GM12878 (cell line): ENCODE measurements at regions not wholly inside any gene's neighbourhood (a gene's known extent, or its start where the extent isn't known, plus 50 kb on each side); places are given as distances from the start of the nearest gene placed in this dataset.

Source experiments
- ATAC-seq: fragments of 200-7000 bp; cut with Tn5 transposase; 3 replicates; pipeline ENCODE4 v1.9.1; 2020; ENCODE audit warnings: mild to moderate bottlenecking, moderate library complexity
- BruUV-seq: library from RNA; stranded (reverse); fragments of 400-500 nt; replicated peaks from 2 replicates; lab custom pipeline; 2021; lab: Mats Ljungman, UMichigan
- CTCF ChIA-PET: fragments of 300-600 bp; sonication (Branson Sonifier 250); formaldehyde crosslinking; extraction: SDS; loops from one replicate; lab custom pipeline; 2021; ENCODE audit warnings: inconsistent platforms; lab: Yijun Ruan, JAX
- POLR2A ChIA-PET: fragments of 350-600 bp; formaldehyde crosslinking; extraction: SDS; loops from one replicate; lab custom pipeline; 2021; ENCODE audit warnings: inconsistent platforms; lab: Charles Lee
- RAD21 ChIA-PET: fragments of 300-600 bp; sonication (Branson Sonifier 250); formaldehyde crosslinking; loops from one replicate; lab custom pipeline; 2023; ENCODE audit warnings: antibody characterized with exemption; ENCODE audit not compliant: unreplicated experiment; lab: Charles Lee
- SMC1A ChIA-PET: fragments of 300-600 bp; sonication (Branson Sonifier 250); formaldehyde crosslinking; loops from one replicate; lab custom pipeline; 2023; ENCODE audit not compliant: unreplicated experiment, uncharacterized antibody; lab: Charles Lee
- DNase-seq: peaks from one replicate; pipeline ENCODE4 v3.0.0-alpha.2; 2011; ENCODE audit warnings: low read depth, low spot score
- FAIRE-seq: peaks from 3 replicates; lab custom pipeline; 2011; peaks lifted over from hg19 to GRCh38; lab: Jason Lieb, UNC
- H2AFZ ChIP-seq: 2 replicates; pipeline ENCODE4 v1.6.0; 2011; ENCODE audit warnings: low read depth, low read length, control low read depth; ENCODE audit not compliant: control insufficient read depth
- H3K27ac ChIP-seq: 2 replicates; pipeline ENCODE4 v1.5.1; 2011; ENCODE audit warnings: control low read depth; ENCODE audit not compliant: control insufficient read depth, insufficient read depth
- H3K27me3 ChIP-seq, 2 experiments: replicated peaks in 1 of 2; 2 replicates each; pipeline versions ENCODE4 v1.6.0 to v1.6.1; 2011; ENCODE audit warnings: low read length in 1 of 2; ENCODE audit not compliant: control insufficient read depth in 2 of 2, insufficient read depth in 2 of 2
- H3K36me3 ChIP-seq, 2 experiments: 2 replicates each; pipeline ENCODE4 v1.5.1; 2011; ENCODE audit warnings: low read length in 1 of 2; ENCODE audit not compliant: control insufficient read depth in 2 of 2, insufficient read depth in 2 of 2
- H3K4me1 ChIP-seq: 2 replicates; pipeline ENCODE4 v1.6.1; 2011; ENCODE audit warnings: mild to moderate bottlenecking, low read length, moderate library complexity, mixed read lengths; ENCODE audit not compliant: control insufficient read depth, insufficient read depth
- H3K4me2 ChIP-seq: 2 replicates; pipeline ENCODE4 v1.6.0; 2011; ENCODE audit warnings: control low read depth; ENCODE audit not compliant: control insufficient read depth, insufficient read depth
- H3K4me3 ChIP-seq: fragments of 200-600 bp; sonication (generic); 2 replicates; pipeline ENCODE4 v1.5.1; 2016
- H3K79me2 ChIP-seq: 2 replicates; pipeline ENCODE4 v1.6.0; 2011; ENCODE audit warnings: low read length; ENCODE audit not compliant: control insufficient read depth, insufficient read depth
- H3K9ac ChIP-seq: 2 replicates; pipeline ENCODE4 v1.8.0; 2011; ENCODE audit warnings: low read length, control low read depth, mixed read lengths; ENCODE audit not compliant: control insufficient read depth, insufficient read depth
- H3K9me3 ChIP-seq: replicated peaks from 3 replicates; pipeline ENCODE4 v1.5.1; 2011; ENCODE audit warnings: mild to moderate bottlenecking, low read length; ENCODE audit not compliant: control insufficient read depth, insufficient read depth
- H4K20me1 ChIP-seq: 2 replicates; pipeline ENCODE4 v1.6.0; 2011; ENCODE audit not compliant: control insufficient read depth, insufficient read depth
- CHD4 ChIP-seq: fragments of 200-600 bp; sonication (generic); IDR thresholded peaks from 2 replicates; pipeline ENCODE4 v1.6.1; 2016; ENCODE audit warnings: mild to moderate bottlenecking
- EP300 ChIP-seq, 2 experiments: fragments of 150-350 bp in 1 of 2; IDR thresholded peaks; 2 replicates each; pipeline ENCODE4 v1.6.1; 2011 to 2012; ENCODE audit warnings: low read depth in 2 of 2, low read length in 2 of 2, borderline replicate concordance in 1 of 2, improper control_type of control experiment in 1 of 2, inconsistent platforms in 1 of 2; ENCODE audit not compliant: control insufficient read depth in 1 of 2
- KLF5 ChIP-seq: fragments of 450-650 bp; IDR thresholded peaks from 2 replicates; pipeline ENCODE4 v1.6.1; 2014; ENCODE audit warnings: mild to moderate bottlenecking; ENCODE audit not compliant: partially characterized antibody
- NFIC ChIP-seq: IDR thresholded peaks from 2 replicates; pipeline ENCODE4 v1.6.1; 2012; ENCODE audit warnings: low read depth, mild to moderate bottlenecking, inconsistent platforms, low read length, moderate library complexity
- POU2F2 ChIP-seq: IDR thresholded peaks from 3 replicates; pipeline ENCODE4 v1.6.1; 2011; ENCODE audit warnings: low read depth, mild to moderate bottlenecking, low read length, borderline replicate concordance
- SMAD1 ChIP-seq: fragments of 450-650 bp; IDR thresholded peaks from 2 replicates; pipeline ENCODE4 v1.6.1; 2018; ENCODE audit warnings: mild to moderate bottlenecking, low read depth; ENCODE audit not compliant: partially characterized antibody
- SP1 ChIP-seq: IDR thresholded peaks from one replicate; pipeline ENCODE4 v1.6.1; 2011; ENCODE audit warnings: low read depth, low read length
- SREBF1 ChIP-seq: IDR thresholded peaks from 2 replicates; pipeline ENCODE4 v1.6.1; 2012; ENCODE audit warnings: mild to moderate bottlenecking, low read length
- TCF3 ChIP-seq: IDR thresholded peaks from 2 replicates; pipeline ENCODE4 v1.6.1; 2012; ENCODE audit warnings: low read depth, mild to moderate bottlenecking, low read length, borderline replicate concordance; ENCODE audit not compliant: insufficient read depth
- ZNF622 ChIP-seq: fragments of 450-650 bp; IDR thresholded peaks from 2 replicates; pipeline ENCODE4 v1.6.1; 2017; ENCODE audit warnings: mild to moderate bottlenecking, inconsistent platforms
- WGBS: methylation state at CpG from one replicate; pipeline ENCODE4 v1.1.6; 2016; ENCODE audit warnings: low lambda C conversion rate; ENCODE audit not compliant: insufficient replicate concordance, insufficient coverage; ENCODE audit errors: missing lambda C conversion rate; 5-methylcytosine and 5-hydroxymethylcytosine counted together
- in situ Hi-C: fragments of 300-500 bp; cut with MboI; formaldehyde crosslinking; loops from 9 replicates; pipeline ENCODE4 v1.14.3; 2018; ENCODE audit warnings: mixed read lengths
- intact Hi-C: fragments of 100-400 bp; cut with micrococcal nuclease; formaldehyde crosslinking; loops from one replicate; pipeline ENCODE4 v1.14.2; 2022; ENCODE audit not compliant: unreplicated experiment

GRCh38 chr1:209527372-209527771, 56.1 kb upstream of the CAMK1G start:
- no peak overlapping the region for H3K9ac ChIP-seq
- no peak for FAIRE-seq
- H4K20me1 ChIP-seq = no peaks in the 10 kb centered on the region
- intact Hi-C loops = no loop called here
- no peaks in the 10 kb centered on the region for H3K36me3 ChIP-seq
- ChIA-PET POLR2A (no interaction called here), CTCF (interaction anchor here (0.6 to 1.6 kb wide), 2 partner anchors 10 to 912 kb away, joined by 3 to 5 read pairs; no protein-coding TSS in a partner anchor)
- 0% methylated on average over 2 of the region's 2 CpGs for WGBS
- no TSS peak for BruUV-seq
- H3K27me3 ChIP-seq = peaks cover 0 to 3% of the 10 kb centered on the region in 2 experiments; a peak in 1 of 4 replicates
- no peaks in the 10 kb centered on the region for H3K4me1 ChIP-seq
- no peak overlapping the region for H3K4me2 ChIP-seq
- H2AFZ ChIP-seq = no peak overlapping the region
- H3K27ac ChIP-seq = no peak overlapping the region
- TF ChIP-seq ZNF622 (no peak), SP1 (no peak), POU2F2 (no peak), NFIC (no peak), TCF3 (no peak), SMAD1 (no peak), KLF5 (no peak), CHD4 (no peak)
- TF ChIP-seq, all 136 proteins: peak for 0
- ChIA-PET SMC1A (no interaction called here), RAD21 (no interaction called here)
- Histone ChIP-seq H3K9me3 (no peaks in the 10 kb centered on the region), H3K79me2 (no peaks in the 10 kb centered on the region), H3K4me3 (no peak overlapping the region)
- no peak for ATAC-seq
- in situ Hi-C loops = no loop called here
- DNase-seq = no peak

GRCh38 chr1:209527993-209528717, 55.4 kb upstream of the CAMK1G start:
- Histone ChIP-seq H3K4me1 (no peaks in the 10 kb centered on the region), H3K36me3 (no peaks in the 10 kb centered on the region), H3K79me2 (no peaks in the 10 kb centered on the region), H4K20me1 (no peaks in the 10 kb centered on the region), H3K4me2 (no peak overlapping the region), H3K9me3 (no peaks in the 10 kb centered on the region), H3K27ac (no peak overlapping the region), H2AFZ (no peak overlapping the region), H3K27me3 (peaks cover 0 to 3% of the 10 kb centered on the region in 2 experiments; a peak in 1 of 4 replicates), H3K9ac (no peak overlapping the region), H3K4me3 (no peak overlapping the region)
- FAIRE-seq = no peak
- SMC1A ChIA-PET = interaction anchor here (0.7 kb wide), 1 partner anchor 9 kb away, joined by 3 read pairs; no protein-coding TSS in a partner anchor
- intact Hi-C loops = no loop called here
- no peak for DNase-seq
- POLR2A ChIA-PET = no interaction called here
- RAD21 ChIA-PET = no interaction called here
- ATAC-seq = no peak
- CTCF ChIA-PET = no interaction called here
- no peak for TF ChIP-seq EP300 (IDR thresholded peaks at IDR 0.05; ENCODE audit: borderline replicate concordance in 1 of 2, control insufficient read depth in 1 of 2, low read depth in 2 of 2, low read length in 2 of 2)
- TF ChIP-seq SREBF1 = no peak
- WGBS = 25% methylated on average over 9 of the region's 9 CpGs
- BruUV-seq = no TSS peak
- in situ Hi-C loops = no loop called here
